ENCODE measurements at regions not wholly inside any gene's neighbourhood (a gene's known extent, or its start where the extent isn't known, plus 50 kb on each side); places are given as distances from the start of the nearest gene placed in this dataset.
A peak's percentile ranks its signal among the peaks of the same experiment; 100 is the strongest.

- FAIRE-seq (no peak), DNase-seq (ENCODE audit: insufficient read length, low spot score) (no peak)
- TF ChIP-seq POLR2A (IDR thresholded peaks at IDR 0.05; ENCODE audit: low read depth, low read length), result no peak
- no peak for TF ChIP-seq PAX5 (IDR thresholded peaks at IDR 0.05; ENCODE audit: insufficient read depth, low read length, severe bottlenecking)
Measured at GRCh38 chr14:65153101-65153500, 50.8 kb upstream of the MAX start.

- DNase-seq (ENCODE audit: insufficient read length, low spot score) (no peak), FAIRE-seq (no peak)
- TF ChIP-seq SPI1 (IDR thresholded peaks at IDR 0.05; ENCODE audit: low read depth, low read length) (peak; percentile 80), PAX5 (IDR thresholded peaks at IDR 0.05; ENCODE audit: insufficient read depth, low read length, severe bottlenecking) (no peak)
Measured at GRCh38 chr14:65156568-65157366, 54.5 kb upstream of the MAX start.

GRCh38 chr14:65159281-65160062 lies 57.2 kb upstream of the MAX start:
- peak; percentile 60; the same call in 1 of the 2 replicates for TF ChIP-seq POU2F2 (IDR thresholded peaks at IDR 0.05; ENCODE audit: low read depth, low read length)
- no peak for TF ChIP-seq SPI1 (IDR thresholded peaks at IDR 0.05; ENCODE audit: low read depth, low read length)
- no peak for TF ChIP-seq POLR2A (IDR thresholded peaks at IDR 0.05; ENCODE audit: low read depth, low read length)
- DNase-seq (ENCODE audit: insufficient read length, low spot score) (no peak), FAIRE-seq (peak; percentile 62)

- TF ChIP-seq POLR2A (IDR thresholded peaks at IDR 0.05; ENCODE audit: low read depth, low read length), result no peak
- TF ChIP-seq SPI1 (IDR thresholded peaks at IDR 0.05; ENCODE audit: low read depth, low read length), result no peak
- TF ChIP-seq POU2F2 (IDR thresholded peaks at IDR 0.05; ENCODE audit: low read depth, low read length), result no peak
- no peak for TF ChIP-seq TAF1 (IDR thresholded peaks at IDR 0.05; ENCODE audit: low read depth, low read length)
- TF ChIP-seq POLR2AphosphoS5 (IDR thresholded peaks at IDR 0.05; ENCODE audit: low read depth, low read length), result no peak
- no peak for TF ChIP-seq PAX5 (IDR thresholded peaks at IDR 0.05; ENCODE audit: insufficient read depth, low read length, severe bottlenecking)
Measured at GRCh38 chr14:65160091-65160490, 57.8 kb upstream of the MAX start.

GRCh38 chr14:65162031-65162430 lies 59.7 kb upstream of the MAX start:
- DNase-seq (ENCODE audit: insufficient read length, low spot score), result no peak
- no peak for TF ChIP-seq SPI1 (IDR thresholded peaks at IDR 0.05; ENCODE audit: low read depth, low read length)
- no peak for TF ChIP-seq POLR2AphosphoS5 (IDR thresholded peaks at IDR 0.05; ENCODE audit: low read depth, low read length)
- TF ChIP-seq PAX5 (IDR thresholded peaks at IDR 0.05; ENCODE audit: insufficient read depth, low read length, severe bottlenecking), result no peak
- TF ChIP-seq POLR2A (IDR thresholded peaks at IDR 0.05; ENCODE audit: low read depth, low read length), result no peak
- TF ChIP-seq TAF1 (IDR thresholded peaks at IDR 0.05; ENCODE audit: low read depth, low read length), result no peak
- TF ChIP-seq POU2F2 (IDR thresholded peaks at IDR 0.05; ENCODE audit: low read depth, low read length), result no peak
- FAIRE-seq, result no peak

More at GRCh38 chr14:65160091-65160490, 57.8 kb upstream of the MAX start:
- no peak for FAIRE-seq
- no peak for DNase-seq (ENCODE audit: insufficient read length, low spot score)

GRCh38 chr14:65164068-65164824 lies 61.9 kb upstream of the MAX start:
- TF ChIP-seq PAX5 (IDR thresholded peaks at IDR 0.05; ENCODE audit: insufficient read depth, low read length, severe bottlenecking) (no peak), POU2F2 (IDR thresholded peaks at IDR 0.05; ENCODE audit: low read depth, low read length) (no peak), POLR2AphosphoS5 (IDR thresholded peaks at IDR 0.05; ENCODE audit: low read depth, low read length) (no peak), POLR2A (IDR thresholded peaks at IDR 0.05; ENCODE audit: low read depth, low read length) (no peak), TAF1 (IDR thresholded peaks at IDR 0.05; ENCODE audit: low read depth, low read length) (no peak), SPI1 (IDR thresholded peaks at IDR 0.05; ENCODE audit: low read depth, low read length) (no peak)
- peak; percentile 40 for FAIRE-seq
- no peak for DNase-seq (ENCODE audit: insufficient read length, low spot score)

GRCh38 chr14:65164825-65165135 lies 62.5 kb upstream of the MAX start:
- TF ChIP-seq POLR2A (IDR thresholded peaks at IDR 0.05; ENCODE audit: low read depth, low read length), result no peak
- no peak for TF ChIP-seq SPI1 (IDR thresholded peaks at IDR 0.05; ENCODE audit: low read depth, low read length)
- no peak for TF ChIP-seq POLR2AphosphoS5 (IDR thresholded peaks at IDR 0.05; ENCODE audit: low read depth, low read length)
- TF ChIP-seq PAX5 (IDR thresholded peaks at IDR 0.05; ENCODE audit: insufficient read depth, low read length, severe bottlenecking), result no peak
- no peak for TF ChIP-seq TAF1 (IDR thresholded peaks at IDR 0.05; ENCODE audit: low read depth, low read length)
- no peak for TF ChIP-seq POU2F2 (IDR thresholded peaks at IDR 0.05; ENCODE audit: low read depth, low read length)
- peak; percentile 40 for FAIRE-seq

GRCh38 chr14:65167072-65167645 lies 64.8 kb upstream of the MAX start:
- TF ChIP-seq POU2F2 (IDR thresholded peaks at IDR 0.05; ENCODE audit: low read depth, low read length) (peak; percentile 58; the same call in 1 of the 2 replicates), PAX5 (IDR thresholded peaks at IDR 0.05; ENCODE audit: insufficient read depth, low read length, severe bottlenecking) (no peak), POLR2A (IDR thresholded peaks at IDR 0.05; ENCODE audit: low read depth, low read length) (peak; percentile 72; the same call in 1 of the 2 replicates), POLR2AphosphoS5 (IDR thresholded peaks at IDR 0.05; ENCODE audit: low read depth, low read length) (peak; percentile 55; the same call in 1 of the 2 replicates)
- DNase-seq (ENCODE audit: insufficient read length, low spot score), result no peak
- peak; percentile 35 for FAIRE-seq

More at GRCh38 chr14:65164825-65165135, 62.5 kb upstream of the MAX start:
- no peak for DNase-seq (ENCODE audit: insufficient read length, low spot score)

- TF ChIP-seq POLR2AphosphoS5 (IDR thresholded peaks at IDR 0.05; ENCODE audit: low read depth, low read length) (no peak), POLR2A (IDR thresholded peaks at IDR 0.05; ENCODE audit: low read depth, low read length) (no peak), TAF1 (IDR thresholded peaks at IDR 0.05; ENCODE audit: low read depth, low read length) (no peak), PAX5 (IDR thresholded peaks at IDR 0.05; ENCODE audit: insufficient read depth, low read length, severe bottlenecking) (no peak), SPI1 (IDR thresholded peaks at IDR 0.05; ENCODE audit: low read depth, low read length) (no peak), POU2F2 (IDR thresholded peaks at IDR 0.05; ENCODE audit: low read depth, low read length) (no peak)
- FAIRE-seq (peak; percentile 78), DNase-seq (ENCODE audit: insufficient read length, low spot score) (no peak)
Measured at GRCh38 chr14:65168840-65169239, 66.5 kb upstream of the MAX start.

Data from GM12891 (cell line).